ENCODE measurements at regions not wholly inside any gene's neighbourhood (a gene's known extent, or its start where the extent isn't known, plus 50 kb on each side); places are given as distances from the start of the nearest gene placed in this dataset.
A peak's percentile ranks its signal among the peaks of the same experiment; 100 is the strongest.

- TF ChIP-seq, protein P1, sequence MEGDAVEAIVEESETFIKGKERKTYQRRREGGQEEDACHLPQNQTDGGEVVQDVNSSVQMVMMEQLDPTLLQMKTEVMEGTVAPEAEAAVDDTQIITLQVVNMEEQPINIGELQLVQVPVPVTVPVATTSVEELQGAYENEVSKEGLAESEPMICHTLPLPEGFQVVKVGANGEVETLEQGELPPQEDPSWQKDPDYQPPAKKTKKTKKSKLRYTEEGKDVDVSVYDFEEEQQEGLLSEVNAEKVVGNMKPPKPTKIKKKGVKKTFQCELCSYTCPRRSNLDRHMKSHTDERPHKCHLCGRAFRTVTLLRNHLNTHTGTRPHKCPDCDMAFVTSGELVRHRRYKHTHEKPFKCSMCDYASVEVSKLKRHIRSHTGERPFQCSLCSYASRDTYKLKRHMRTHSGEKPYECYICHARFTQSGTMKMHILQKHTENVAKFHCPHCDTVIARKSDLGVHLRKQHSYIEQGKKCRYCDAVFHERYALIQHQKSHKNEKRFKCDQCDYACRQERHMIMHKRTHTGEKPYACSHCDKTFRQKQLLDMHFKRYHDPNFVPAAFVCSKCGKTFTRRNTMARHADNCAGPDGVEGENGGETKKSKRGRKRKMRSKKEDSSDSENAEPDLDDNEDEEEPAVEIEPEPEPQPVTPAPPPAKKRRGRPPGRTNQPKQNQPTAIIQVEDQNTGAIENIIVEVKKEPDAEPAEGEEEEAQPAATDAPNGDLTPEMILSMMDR (IDR thresholded peaks at IDR 0.05; ENCODE audit: low read length, missing control alignments), result no peak
Observed at GRCh38 chr7:25812086-25812850, 339.7 kb upstream of the NFE2L3 start.

GRCh38 chr7:25813381-25813780 is 338.6 kb upstream of the NFE2L3 start:
- H3K4me3 ChIP-seq (replicated peaks; ENCODE audit: low read depth, low read length), result no peak overlapping the region
- TF ChIP-seq, protein P1 (IDR thresholded peaks at IDR 0.05; ENCODE audit: low read length, missing control alignments), result no peak
- DNase-seq (ENCODE audit: low read depth), result no peak

More at GRCh38 chr7:25812086-25812850, 339.7 kb upstream of the NFE2L3 start:
- no peak for DNase-seq (ENCODE audit: low read depth)
- no peak overlapping the region for H3K4me3 ChIP-seq (replicated peaks; ENCODE audit: low read depth, low read length)

DNA sequence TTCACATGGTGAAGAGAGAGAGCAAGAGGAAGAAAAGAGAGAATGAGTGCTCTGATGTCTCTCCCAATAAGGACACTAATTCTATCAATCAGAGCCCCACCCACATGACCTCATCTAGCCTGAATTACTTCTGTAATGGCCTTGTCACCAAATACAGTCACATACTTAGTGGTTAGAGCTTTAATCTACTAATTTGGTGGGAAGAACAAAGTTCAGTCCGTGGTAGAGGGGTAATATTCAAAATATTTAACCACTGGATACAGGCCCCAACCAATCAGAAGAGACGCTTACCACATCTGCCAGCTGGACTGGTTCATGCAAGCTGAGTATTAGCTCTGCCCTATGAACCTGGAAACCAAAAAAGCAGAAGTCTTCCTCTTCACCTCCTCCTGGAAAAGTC is 336.3 kb upstream of the NFE2L3 start:
- no peak for DNase-seq (ENCODE audit: low read depth)
- TF ChIP-seq, protein P1 (IDR thresholded peaks at IDR 0.05; ENCODE audit: low read length, missing control alignments), result no peak
- H3K4me3 ChIP-seq (replicated peaks; ENCODE audit: low read depth, low read length), result no peak overlapping the region

- TF ChIP-seq, protein P1 (IDR thresholded peaks at IDR 0.05; ENCODE audit: low read length, missing control alignments), result peak; percentile 45
- no peak for DNase-seq (ENCODE audit: low read depth)
- H3K4me3 ChIP-seq (replicated peaks; ENCODE audit: low read depth, low read length), result no peak overlapping the region
Observed at GRCh38 chr7:25820432-25821040, 331.5 kb upstream of the NFE2L3 start.

- H3K4me3 ChIP-seq (replicated peaks; ENCODE audit: low read depth, low read length), result no peak overlapping the region
- TF ChIP-seq, protein P1 (IDR thresholded peaks at IDR 0.05; ENCODE audit: low read length, missing control alignments), result no peak
- no peak for DNase-seq (ENCODE audit: low read depth)
Observed at GRCh38 chr7:25821225-25821624, 330.8 kb upstream of the NFE2L3 start.

GRCh38 chr7:25822823-25823222 is 329.2 kb upstream of the NFE2L3 start:
- TF ChIP-seq, protein P1 (IDR thresholded peaks at IDR 0.05; ENCODE audit: low read length, missing control alignments), result no peak
- H3K4me3 ChIP-seq (replicated peaks; ENCODE audit: low read depth, low read length), result no peak overlapping the region
- no peak for DNase-seq (ENCODE audit: low read depth)
